ENCODE measurements at regions not wholly inside any gene's neighbourhood (a gene's known extent, or its start where the extent isn't known, plus 50 kb on each side); places are given as distances from the start of the nearest gene placed in this dataset.
"Not testable (repeated sequence)": the region's sequence is repeated elsewhere in the genome, so short reads cannot be mapped to it uniquely, and the experiment has no call there.

DNA sequence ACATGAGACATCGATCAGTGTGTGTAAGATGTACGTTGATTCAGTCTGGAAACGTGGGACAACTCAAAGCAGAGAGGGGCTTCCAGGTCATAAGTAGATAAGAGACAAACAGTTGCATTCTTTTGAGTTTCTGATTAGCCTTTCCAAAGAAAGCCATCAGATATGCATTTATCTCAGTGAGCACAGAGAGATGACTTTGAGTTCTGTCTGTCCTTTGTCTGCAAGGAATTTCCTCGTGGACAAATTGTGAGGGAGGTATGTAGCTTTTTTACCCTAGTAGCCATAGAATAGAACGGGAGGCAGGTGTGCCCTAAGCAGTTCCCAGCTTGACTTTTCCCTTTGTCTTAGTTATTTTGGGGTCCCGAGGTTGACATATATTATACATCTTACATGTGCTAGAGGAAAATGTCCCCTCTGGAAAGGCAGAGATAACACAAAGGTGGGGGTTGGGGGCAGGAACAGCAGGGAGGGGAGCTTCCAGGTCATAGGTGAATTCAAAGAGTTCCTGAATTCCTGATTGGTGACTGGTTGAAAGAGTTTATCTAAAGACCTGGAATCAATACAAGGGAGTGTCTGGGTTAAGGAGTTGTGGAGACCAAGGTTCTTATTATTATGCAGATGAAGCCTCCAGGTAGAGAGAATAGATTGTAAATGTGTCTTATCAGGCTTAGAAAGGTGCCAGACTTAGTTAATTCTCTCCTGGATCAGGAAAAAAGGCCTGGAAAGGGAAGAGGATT is 237.0 kb downstream of the NFATC2 start:
- no peak for DNase-seq (ENCODE audit: low spot score)

DNA sequence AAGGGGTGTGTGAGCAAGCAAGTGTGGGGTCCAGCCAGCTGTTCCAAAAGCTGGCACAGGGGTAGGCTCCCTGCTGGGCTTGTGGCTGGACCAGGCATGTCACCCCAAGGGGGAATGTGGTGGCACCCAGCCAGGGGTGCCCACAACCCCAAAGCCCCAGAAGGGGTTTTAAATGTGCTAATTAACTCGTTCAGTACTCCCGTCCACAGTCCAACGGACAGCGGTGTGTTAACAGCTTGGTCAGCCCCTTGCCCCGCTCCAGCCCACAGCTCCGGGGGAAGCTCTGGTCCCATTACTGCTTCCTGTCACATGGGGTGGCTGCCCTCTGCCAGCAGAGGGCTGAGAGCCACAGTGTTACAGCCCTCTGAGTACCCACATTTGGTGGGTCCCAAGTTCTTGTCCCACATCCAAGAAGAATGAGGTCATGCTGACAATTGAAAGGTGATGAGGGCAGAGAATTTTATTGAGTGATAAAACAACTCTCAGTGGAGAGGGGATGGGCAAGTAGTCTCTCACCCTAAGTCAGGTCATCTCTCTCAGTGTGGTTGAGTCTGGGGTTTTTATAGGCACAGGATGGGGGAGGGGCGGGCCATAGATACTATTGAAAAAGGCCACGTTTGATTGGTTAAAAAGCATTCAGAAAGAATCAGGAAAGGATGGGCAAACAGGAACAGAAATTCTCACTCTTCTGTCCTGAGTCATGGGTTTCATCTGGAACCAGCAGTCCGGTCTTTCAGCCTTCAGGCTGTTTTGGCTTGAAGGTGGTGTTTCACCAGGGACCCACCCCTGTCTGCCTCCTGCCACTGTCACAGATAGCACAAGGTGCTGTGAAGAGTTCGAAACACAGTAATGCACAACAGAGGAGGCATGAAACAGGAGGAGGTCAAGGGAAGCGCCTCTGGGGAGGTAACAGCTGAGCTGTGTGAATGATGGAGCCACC is 238.5 kb downstream of the NFATC2 start:
- no peak for DNase-seq (ENCODE audit: low spot score)

DNA sequence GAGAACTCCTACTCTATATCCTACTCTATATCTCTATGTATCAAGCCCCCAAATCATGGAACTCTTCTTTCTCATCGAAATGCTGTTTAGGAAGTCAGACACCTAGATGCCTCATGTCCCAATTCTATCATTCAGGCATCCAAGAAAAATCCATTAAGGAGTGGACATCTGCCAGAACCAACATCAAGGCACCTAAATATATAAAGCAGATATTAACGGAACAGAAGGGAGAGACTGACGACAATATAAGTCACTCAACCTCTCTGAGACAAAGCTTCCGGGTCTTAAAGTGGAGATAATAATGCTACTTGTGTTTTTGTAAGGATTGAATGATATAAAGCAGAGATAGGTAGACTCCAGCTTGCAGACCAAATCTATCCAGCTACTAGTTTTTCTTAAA is 241.5 kb downstream of the NFATC2 start:
- DNase-seq (ENCODE audit: low spot score): no peak

DNA sequence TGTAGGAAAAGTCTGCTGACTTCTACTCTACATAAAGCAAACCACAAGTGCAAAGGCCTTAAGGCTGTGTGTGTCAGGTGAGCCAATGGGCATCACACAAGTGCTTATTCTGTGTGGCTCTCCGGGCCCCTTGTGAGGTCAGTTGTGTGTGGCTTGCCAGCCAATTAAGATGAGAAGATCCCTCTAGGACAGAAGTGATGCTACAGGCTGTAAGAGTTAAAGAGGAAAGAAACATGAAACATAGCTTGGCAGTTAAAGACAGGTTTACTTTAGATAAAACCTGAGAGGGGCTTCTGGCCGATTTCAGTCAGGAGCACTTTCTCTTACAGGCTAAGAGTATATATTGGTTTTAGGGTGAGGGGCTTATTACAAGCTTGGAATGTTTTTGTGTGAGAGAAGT is 242.4 kb downstream of the NFATC2 start:
- no peak for DNase-seq (ENCODE audit: low spot score)

DNA sequence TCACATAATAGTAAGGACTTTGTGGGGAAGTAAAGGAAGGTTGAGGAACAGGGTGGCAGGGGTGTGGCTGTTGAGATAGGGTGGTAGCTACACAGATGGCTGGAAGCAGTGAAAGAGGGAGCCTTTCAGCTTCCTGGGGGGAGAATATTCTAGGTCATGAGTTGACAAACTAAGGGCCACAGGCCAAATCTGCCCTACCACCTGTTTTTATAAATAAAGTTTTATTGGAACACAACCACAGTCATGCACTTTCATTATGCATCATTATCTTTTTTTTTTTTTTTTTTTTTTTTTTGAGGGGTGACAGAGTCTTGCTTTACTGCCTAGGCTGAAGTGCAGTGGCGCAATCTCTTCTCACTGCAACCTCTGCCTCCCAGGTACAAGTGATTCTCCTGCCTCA is 243.1 kb downstream of the NFATC2 start:
- no peak for DNase-seq (ENCODE audit: low spot score)

DNA sequence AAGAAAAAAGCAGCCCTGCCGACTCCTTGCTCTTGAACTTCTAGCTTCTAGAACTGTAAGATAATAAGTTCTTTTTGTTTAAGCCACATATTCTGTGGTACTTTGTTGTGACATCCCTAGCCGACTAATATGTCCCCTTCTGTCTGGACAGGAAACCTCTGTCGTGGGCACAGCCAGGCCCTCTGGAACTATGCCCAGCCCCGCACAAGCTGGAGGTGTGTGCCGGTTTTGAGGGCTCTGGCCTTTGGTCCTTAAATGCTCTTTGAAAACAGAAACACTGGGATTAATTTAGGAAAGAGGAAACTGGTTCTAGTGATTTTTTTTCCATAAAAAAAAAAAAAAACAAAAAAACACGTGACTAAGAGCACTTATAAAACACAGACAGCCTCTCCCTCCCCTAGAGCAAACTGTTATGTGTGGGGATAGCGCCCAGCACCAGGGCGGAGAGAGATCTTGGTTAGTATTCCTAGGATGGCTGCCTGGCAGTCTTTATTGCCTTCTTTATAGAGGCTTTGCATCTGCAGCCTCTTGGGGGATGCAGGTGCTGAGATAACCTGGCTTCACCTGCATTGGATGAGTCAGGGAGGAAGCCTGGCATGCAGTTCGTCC is 244.3 kb downstream of the NFATC2 start:
- no peak for DNase-seq (ENCODE audit: low spot score)

DNA sequence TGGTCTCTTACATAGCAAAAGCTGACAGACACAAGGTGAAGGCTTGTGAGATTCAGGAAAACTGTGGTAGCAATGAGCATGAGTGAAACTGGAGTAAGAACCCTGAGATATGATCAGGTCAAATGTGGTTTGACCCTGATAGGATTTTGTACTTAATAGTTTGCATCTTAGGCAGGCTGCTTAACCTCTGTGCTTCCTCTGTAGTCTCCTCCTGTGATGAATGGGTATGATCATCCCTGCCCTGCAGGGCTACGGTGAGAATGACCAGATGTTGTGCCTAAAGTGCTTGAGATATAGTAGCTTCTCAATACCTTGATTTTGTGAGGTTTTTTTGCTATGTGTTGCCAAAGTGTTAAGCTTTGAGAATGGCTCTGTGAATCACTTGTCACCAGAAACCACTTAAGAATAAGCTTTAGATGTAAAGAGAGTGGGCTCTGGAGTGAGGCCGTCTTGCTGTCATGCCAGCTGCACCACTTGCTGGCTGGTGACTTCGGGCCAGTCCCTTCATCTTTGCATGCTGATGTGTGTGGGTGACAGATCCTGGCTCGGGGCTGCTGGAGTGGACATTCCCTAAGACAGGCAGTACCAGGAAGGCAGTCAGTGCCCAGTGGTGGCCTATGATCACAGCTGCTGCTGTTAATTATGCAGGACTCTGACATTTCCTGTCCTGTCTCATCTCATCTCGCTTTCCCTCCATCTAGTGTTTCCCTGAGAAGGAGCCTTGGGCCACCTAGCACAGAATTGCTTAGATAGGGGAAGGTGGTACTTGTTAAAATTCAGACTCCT is 254.7 kb downstream of the NFATC2 start:
- DNase-seq (ENCODE audit: low spot score): no peak

DNA sequence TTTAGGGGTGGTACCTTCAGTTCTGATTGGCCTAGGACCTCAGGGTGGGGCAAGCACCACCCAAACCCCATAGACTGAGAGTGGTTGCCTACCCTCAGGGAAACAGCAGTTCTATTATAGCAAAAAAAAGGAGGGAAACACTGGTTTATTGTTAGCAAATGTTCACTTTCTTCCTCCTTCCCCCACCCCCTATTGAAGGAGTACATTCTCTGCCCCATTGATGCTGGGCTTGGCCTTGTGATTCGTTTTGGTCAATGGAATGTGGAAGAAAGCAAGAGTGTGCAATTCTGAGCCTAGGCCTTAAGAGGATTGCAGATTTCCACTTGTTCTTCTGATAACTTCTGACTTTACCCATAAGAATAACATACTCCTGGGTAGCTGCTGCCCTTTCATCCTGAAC is 255.8 kb downstream of the NFATC2 start:
- DNase-seq (ENCODE audit: low spot score): no peak

DNA sequence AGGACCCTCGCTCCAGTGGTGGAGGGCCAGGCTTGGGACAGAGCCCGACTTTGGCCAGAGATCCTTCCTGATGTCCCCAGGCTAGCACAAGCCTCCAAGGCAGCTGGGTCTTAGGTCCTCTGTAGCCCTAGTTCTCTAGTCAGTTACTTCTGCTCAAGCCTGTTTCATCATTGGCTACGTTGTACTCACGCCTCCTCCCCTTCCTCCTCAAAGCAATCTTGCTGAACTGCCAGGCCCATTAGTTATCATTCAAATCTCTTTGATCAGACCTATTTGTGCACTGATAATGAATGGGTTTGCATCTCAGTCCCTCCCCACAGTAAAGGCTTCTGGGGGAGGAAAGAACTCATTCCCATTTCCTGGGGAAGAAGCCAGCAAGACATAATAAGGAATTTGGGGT is 256.8 kb downstream of the NFATC2 start:
- no peak for DNase-seq (ENCODE audit: low spot score)

DNA sequence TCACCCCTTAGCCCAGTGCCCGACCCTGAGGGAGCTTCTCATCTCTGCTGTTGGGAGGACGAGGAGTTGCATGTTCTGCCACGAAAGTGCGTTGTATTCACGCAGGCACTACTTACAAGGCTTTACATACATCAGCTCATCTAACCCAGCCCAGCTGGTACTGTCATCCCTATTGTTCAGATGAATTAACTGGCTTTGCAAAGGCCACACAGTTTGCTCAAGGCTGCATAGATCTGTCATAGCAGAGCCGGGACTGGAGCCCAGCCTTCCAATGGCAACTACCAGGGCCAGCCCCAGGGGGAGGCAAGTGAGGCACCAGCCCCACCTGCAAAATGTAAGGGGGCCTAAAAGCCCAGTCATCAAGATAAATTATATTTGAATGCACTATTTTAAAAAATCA is 257.6 kb downstream of the NFATC2 start:
- no peak for DNase-seq (ENCODE audit: low spot score)

DNA sequence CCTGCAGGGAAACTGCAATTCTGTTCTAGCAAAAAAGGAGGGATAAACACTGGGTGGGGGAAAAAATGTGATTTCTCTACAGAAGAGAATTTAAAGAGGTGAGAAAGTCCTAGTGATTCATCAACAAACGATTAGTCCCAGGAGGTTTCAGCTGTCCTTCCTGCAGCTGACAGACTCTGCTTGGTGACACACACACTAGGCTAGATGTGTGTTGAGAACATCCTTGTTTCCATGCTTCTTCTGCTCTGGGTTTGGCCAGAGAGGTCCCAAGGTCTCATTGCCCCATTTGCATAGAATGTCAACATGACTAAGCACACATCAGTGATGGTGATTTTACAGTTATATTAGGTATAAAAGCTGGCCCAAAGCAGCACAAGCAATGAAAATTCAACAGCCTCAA is 258.3 kb downstream of the NFATC2 start:
- DNase-seq (ENCODE audit: low spot score): no peak

DNA sequence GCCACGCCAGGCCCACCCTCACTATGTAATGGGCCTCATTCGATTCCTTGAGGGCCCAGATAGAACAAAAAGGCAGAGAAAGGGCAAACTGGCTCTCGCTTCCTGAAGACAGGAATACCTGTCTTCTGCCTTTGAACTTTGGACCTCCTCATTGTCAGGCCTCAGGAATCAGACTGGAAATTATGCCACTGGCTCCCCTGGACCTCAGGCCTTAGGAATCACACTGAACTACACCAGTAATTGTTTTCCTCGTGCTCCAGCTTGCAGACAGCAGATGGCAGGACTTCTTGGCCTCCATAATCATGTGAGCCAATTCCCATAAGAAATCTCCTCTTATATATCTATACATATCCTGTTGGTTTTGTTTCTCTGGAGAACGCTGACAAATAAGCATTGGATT is 258.6 kb upstream of the KCNG1 start:
- DNase-seq (ENCODE audit: low spot score): no peak

DNA sequence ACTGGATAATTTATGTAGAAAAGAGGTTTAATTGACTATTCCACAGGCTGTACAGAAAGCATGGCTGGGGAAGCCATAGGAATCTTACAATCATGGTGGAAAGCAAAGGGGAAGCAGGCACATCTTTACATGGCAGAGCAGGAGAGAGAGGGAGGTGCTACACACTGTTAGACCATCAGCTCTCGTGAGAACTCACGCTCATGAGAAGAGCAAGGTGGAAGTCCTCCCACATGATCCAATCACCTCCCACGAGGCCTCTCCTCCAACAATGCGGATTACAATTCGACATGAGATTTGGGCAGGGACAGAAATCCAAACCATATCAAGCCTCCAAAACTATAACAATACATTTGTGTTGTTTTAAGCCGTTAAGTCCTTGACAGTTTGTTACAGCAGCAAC is 257.1 kb upstream of the KCNG1 start:
- no peak for DNase-seq (ENCODE audit: low spot score)

DNA sequence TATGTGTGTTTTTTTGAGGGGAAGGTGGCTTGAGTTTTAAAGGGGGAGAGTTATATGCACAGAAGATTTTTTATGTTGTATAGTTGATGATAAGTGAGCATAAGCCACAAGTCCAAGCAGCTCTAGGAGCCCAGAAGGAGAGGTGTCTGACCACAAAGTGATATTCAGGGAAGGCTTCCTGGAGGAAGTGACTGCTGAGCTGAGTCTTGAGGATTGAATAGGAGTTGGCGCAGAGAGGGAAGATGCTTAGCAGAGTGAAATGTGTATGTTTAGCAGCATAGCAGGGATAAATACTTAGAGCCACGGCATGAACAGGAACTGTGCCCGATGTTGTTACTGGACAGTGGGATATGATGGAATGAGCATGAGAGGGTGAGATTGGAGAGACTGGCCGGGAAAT is 255.1 kb upstream of the KCNG1 start:
- DNase-seq (ENCODE audit: low spot score): no peak

DNA sequence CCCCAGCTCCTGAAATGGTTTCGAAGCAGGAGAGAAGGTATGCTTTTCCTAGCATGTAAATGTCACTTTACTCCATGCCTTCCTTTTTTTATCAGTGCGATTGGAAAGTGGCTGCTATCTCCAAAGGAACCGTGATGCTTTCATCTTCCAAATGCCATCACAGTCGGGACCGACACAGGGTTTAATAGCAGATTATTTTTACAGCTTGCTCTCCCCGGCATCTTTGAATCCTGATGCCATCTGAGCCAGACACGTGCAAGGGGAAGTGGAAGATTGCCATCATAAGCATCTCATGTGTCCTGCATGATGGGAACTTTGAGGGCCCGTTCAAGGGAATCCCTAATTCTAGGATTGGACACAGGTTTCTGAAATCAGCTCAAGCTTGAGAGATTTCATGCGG is 253.4 kb upstream of the KCNG1 start:
- DNase-seq (ENCODE audit: low spot score): no peak

DNA sequence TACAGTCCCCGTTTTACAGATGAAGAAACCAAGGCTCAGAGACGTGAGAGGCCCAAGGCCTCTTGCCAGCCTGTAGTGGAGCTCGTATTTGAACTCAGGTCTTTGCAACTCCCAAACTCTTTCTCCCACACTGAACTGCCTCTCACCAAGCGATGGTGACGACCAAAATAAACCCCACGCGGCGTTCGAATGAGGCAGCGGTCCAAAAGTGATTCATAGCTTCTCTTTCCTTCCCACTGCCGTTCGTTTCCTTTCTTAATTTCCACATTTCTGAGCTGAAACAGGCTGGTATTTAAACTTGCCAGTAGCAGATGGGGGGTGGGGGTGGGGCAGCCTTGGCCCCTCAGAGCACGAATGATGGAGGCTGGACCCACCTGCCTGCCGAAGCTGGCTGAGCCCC is 252.9 kb upstream of the KCNG1 start:
- DNase-seq (ENCODE audit: low spot score): no peak

DNA sequence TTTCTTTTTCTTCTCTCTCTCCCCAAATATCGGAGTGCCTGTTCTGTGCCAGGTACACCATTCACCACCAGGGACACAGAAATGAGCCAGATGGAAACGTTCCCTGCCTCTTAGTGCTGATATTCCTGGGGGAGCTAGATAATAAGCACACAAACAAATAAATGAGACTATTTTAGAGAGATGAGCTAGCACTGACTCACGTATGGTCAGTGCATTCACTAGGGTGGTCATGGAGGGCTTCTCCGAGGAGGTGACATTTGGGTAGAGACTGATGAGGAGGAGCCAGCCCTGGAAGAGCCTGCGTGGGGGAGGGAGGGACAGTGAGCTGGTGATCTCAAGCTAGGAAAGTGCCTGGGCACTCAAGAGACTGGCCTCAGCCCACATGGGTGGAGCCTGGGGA is 252.3 kb upstream of the KCNG1 start:
- DNase-seq (ENCODE audit: low spot score): no peak

DNA sequence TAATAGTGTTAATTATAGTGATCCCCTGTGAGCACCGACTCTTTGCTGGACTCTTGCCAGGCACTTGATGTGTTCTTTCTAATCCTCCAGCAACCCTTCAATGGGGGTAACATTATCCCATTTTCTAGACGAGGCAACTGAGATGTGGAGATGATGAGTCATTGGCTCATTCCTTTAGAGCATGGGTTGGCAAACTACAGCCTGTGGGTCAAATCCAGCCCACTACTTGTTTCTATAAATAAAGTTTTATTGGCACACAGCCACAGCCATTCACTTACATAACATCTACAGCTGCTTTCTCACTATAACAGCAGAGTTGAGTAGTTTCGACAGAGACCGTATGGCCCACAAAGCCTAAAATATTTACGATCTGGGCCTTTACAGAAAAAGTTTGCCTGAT is 249.5 kb upstream of the KCNG1 start:
- DNase-seq (ENCODE audit: low spot score): no peak

DNA sequence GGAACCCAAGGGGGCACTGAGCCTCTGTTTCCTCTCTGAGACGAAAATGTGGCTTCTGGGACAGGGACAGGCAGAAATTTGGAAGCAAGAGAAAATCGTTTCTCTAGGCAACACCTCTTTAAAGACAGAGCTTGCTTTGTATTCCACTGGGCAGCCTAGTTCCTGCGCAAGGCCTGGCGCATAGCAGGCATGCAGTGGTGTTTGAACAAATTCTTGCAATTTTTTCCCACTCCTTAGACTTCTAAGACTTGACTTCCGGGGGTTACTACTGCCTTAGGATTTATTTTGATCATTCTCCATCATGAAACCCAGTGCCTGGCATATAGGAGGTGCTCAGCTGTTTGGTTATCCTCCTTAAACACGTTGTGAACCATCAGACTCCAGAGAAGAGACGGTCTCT is 249.0 kb upstream of the KCNG1 start:
- DNase-seq (ENCODE audit: low spot score): no peak

DNA sequence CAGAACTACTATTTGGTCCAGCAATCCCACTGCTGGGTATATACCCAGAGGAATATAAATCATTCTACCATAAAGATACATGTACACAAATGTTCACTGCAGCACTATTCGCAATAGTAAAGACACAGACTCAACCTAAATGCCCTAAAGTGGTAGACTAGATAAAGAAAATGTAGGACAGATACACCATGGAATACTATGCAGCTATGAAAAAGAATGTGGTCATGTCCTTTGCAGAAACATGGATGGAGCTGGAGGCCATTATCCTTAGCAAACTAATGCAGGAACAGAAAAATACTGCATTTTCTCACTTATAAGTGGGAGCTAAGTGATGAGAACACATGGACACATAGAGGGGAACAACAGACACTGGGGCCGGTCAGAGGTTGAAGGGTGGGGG is 248.4 kb upstream of the KCNG1 start:
- not testable (repeated sequence) for DNase-seq (ENCODE audit: low spot score)

DNA sequence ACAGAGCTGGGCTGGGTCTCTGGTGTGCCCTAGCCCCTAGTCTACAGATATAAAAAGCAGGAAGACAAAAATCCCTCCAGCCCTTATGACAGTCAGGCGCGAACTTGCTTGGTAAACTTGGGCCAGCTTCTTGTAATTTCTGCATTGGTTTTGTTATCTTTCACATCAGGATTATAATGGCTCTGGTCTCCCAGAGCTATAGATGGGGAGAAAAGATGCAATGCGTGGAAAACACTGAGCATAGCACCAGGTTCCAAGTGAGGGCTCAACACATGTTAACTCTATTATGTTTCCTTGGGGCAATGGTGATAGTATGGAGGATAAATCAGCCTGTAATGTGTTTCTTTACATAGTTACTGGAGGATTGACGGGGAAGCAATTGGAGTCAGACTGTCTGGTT is 246.8 kb upstream of the KCNG1 start:
- DNase-seq (ENCODE audit: low spot score): no peak

DNA sequence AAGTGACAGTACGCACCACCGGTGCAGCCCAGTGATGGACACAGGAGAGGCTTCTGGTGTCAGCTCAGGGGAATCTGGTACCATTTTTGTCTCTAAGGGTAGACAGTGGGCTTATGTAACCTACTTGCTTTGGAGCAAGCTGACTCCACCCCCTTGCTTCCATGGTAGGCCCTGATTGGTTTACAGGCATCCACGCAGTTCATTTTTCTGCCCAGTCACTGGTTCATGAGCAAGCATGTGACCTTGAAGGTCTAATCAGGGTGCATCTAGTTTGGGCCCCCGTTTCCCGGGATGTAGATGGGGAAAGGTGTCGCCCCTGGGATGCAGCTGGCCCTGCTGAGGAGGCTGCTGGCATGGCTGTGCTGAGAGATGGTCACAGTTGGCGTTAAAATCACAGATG is 244.8 kb upstream of the KCNG1 start:
- DNase-seq (ENCODE audit: low spot score): no peak
